IPS-15b (cell line): ENCODE measurements at regions not wholly inside any gene's neighbourhood (a gene's known extent, or its start where the extent isn't known, plus 50 kb on each side); places are given as distances from the start of the nearest gene placed in this dataset.

Experiments used
- H3K27me3 ChIP-seq: one replicate; pipeline ENCODE4 v1.6.1; 2013; ENCODE audit warnings: low read length; ENCODE audit not compliant: control insufficient read depth, insufficient read depth
- H3K36me3 ChIP-seq: one replicate; pipeline ENCODE4 v1.6.1; 2013; ENCODE audit warnings: low read length; ENCODE audit not compliant: control insufficient read depth, insufficient read depth
- H3K4me1 ChIP-seq: one replicate; pipeline ENCODE4 v1.6.1; 2013; ENCODE audit warnings: mild to moderate bottlenecking, low read length; ENCODE audit not compliant: control insufficient read depth, insufficient read depth
- H3K4me3 ChIP-seq: one replicate; pipeline ENCODE4 v1.5.1; 2013; ENCODE audit warnings: low read depth, low read length
- H3K9ac ChIP-seq: one replicate; pipeline ENCODE4 v1.6.1; 2013; ENCODE audit warnings: low read depth, mild to moderate bottlenecking, low read length
- H3K9me3 ChIP-seq: one replicate; pipeline ENCODE4 v1.6.1; 2013; ENCODE audit warnings: mild to moderate bottlenecking, low read length; ENCODE audit not compliant: control insufficient read depth, insufficient read depth

GRCh38 chr7:47689558-47689957 lies 107.6 kb upstream of the TNS3 start:
- H3K36me3 ChIP-seq: no peaks in the 10 kb centered on the region
- no peak overlapping the region for H3K4me3 ChIP-seq
- no peaks in the 10 kb centered on the region for H3K27me3 ChIP-seq
- no peak overlapping the region for H3K9ac ChIP-seq
- no peaks in the 10 kb centered on the region for H3K4me1 ChIP-seq
- H3K9me3 ChIP-seq: no peaks in the 10 kb centered on the region

DNA sequence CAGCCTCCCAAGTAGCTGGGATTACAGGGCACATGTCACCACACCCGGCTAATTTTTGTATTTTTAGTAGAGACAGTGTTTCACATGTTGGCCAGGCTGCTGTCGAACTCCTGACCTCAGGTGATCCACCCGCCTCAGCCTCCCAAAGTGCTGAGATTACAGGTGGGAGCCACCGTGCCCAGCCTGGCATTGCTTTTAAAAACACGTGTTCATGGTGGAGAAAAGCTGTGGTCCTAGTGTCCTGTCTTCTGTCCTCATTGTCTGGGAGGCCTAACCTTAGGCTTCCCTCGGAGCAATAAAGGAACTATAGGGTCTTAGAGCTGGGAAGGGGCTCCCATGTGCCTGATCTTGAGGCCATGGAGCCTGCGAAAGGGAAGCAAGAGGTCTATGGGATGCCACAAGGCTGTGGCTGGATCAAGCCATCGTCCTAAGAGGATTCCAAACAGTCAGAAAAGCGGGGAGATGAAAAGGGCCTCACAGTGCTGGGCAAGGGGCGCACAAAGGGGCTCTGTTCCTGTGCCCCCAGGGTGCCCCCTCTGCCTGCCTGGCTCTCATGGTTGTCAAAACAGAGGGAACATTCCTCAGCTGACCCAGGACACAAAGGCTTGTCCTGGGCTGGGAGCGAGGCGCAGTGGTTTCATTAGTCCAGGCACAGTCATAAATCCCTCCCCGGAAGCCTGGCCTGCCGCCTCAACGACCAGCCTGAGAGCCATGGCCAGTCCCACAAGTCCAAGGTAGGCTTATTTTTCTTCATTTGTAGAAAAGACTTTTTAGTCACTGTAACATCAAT lies 106.6 kb upstream of the TNS3 start:
- no peaks in the 10 kb centered on the region for H3K4me1 ChIP-seq
- no peak overlapping the region for H3K4me3 ChIP-seq
- no peaks in the 10 kb centered on the region for H3K27me3 ChIP-seq
- no peaks in the 10 kb centered on the region for H3K36me3 ChIP-seq
- H3K9me3 ChIP-seq: no peaks in the 10 kb centered on the region
- H3K9ac ChIP-seq: no peak overlapping the region

GRCh38 chr7:47685712-47686376 lies 103.9 kb upstream of the TNS3 start:
- no peaks in the 10 kb centered on the region for H3K9me3 ChIP-seq
- peaks cover 7% of the 10 kb centered on the region for H3K4me1 ChIP-seq
- H3K27me3 ChIP-seq: no peaks in the 10 kb centered on the region
- H3K36me3 ChIP-seq: no peaks in the 10 kb centered on the region
- no peak overlapping the region for H3K4me3 ChIP-seq
- H3K9ac ChIP-seq: no peak overlapping the region

DNA sequence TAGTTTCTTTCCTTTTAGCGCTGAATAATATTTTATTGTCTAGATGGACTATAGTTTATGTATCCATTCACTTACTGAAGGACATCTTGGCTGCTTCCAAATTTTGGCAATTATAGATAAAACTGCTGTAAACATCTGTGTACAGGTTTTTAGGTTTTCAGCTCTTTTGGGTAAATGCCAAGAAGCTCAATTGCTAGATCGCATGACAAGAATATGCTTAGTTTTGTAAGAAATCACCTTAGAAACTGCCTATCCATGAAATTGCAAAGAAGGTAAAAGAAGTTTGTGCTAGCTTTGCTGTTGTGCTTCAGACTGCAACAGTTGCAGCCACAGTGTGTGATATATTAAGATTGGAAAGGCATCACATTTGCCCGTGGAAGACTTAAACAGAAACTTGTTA lies 103.2 kb upstream of the TNS3 start:
- H3K36me3 ChIP-seq: no peaks in the 10 kb centered on the region
- H3K4me3 ChIP-seq: no peak overlapping the region
- peaks cover 7% of the 10 kb centered on the region for H3K4me1 ChIP-seq
- H3K9ac ChIP-seq: no peak overlapping the region
- no peaks in the 10 kb centered on the region for H3K27me3 ChIP-seq
- no peaks in the 10 kb centered on the region for H3K9me3 ChIP-seq

DNA sequence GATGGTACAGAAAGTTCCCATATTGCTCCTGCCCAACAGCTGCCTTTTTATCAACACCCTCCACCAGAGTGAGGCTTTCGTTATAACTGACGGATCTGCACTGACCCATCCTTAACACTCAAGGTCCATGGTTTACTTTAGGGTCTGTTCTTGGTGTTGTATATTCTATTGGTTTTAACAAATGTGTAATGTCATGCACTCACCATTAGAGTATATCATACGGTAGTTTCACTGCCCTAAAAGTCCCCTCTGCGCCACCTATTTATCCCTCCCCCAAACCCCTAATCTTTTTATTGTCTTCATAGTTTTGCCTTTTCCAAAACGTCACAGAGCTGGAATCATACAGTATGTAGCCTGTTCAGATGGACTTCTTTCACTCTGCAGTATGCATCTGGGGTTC lies 102.8 kb upstream of the TNS3 start:
- no peaks in the 10 kb centered on the region for H3K9me3 ChIP-seq
- no peaks in the 10 kb centered on the region for H3K36me3 ChIP-seq
- no peak overlapping the region for H3K9ac ChIP-seq
- H3K4me1 ChIP-seq: peaks cover 11% of the 10 kb centered on the region
- H3K27me3 ChIP-seq: no peaks in the 10 kb centered on the region
- H3K4me3 ChIP-seq: no peak overlapping the region

GRCh38 chr7:47683485-47683898 lies 101.6 kb upstream of the TNS3 start:
- Histone ChIP-seq H3K4me3 (no peak overlapping the region), H3K36me3 (no peaks in the 10 kb centered on the region), H3K27me3 (no peaks in the 10 kb centered on the region), H3K9ac (no peak overlapping the region), H3K9me3 (no peaks in the 10 kb centered on the region), H3K4me1 (peaks cover 13% of the 10 kb centered on the region)

GRCh38 chr7:47682874-47683273 lies 101.0 kb upstream of the TNS3 start:
- Histone ChIP-seq H3K4me1 (peaks cover 13% of the 10 kb centered on the region), H3K9me3 (no peaks in the 10 kb centered on the region), H3K36me3 (no peaks in the 10 kb centered on the region), H3K27me3 (no peaks in the 10 kb centered on the region), H3K9ac (no peak overlapping the region), H3K4me3 (no peak overlapping the region)

DNA sequence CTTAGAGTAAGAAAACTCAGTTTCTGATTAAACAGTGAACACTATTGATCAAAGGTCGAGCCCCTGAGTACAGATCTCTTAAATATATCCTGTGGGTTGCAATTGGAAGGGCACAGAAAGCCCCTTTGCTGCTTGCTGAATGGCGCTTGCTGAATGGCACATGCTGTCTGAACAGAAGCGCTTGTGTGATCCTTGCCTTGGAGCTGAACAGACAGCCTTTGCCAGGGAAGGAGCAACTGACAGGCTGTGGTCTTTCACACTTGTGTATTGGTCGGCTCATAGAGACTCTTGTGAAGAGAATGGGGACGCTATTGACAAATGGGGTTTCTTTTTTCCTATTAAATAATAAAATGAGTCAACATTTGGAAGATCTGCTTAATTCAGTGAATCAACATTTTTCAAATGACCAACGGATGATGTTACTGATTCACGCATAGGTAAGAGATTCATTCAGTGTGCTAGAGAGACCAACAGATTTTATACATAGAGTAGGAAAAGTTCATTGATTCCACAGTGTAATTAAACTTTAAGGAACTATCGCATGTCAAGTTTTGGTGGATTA lies 99.4 kb upstream of the TNS3 start:
- Histone ChIP-seq H3K9ac (no peak overlapping the region), H3K9me3 (no peaks in the 10 kb centered on the region), H3K4me3 (no peak overlapping the region), H3K36me3 (no peaks in the 10 kb centered on the region), H3K27me3 (no peaks in the 10 kb centered on the region), H3K4me1 (peaks cover 16% of the 10 kb centered on the region)

GRCh38 chr7:47678641-47679380 lies 96.9 kb upstream of the TNS3 start:
- H3K4me1 ChIP-seq: peaks cover 16% of the 10 kb centered on the region
- no peak overlapping the region for H3K9ac ChIP-seq
- no peaks in the 10 kb centered on the region for H3K27me3 ChIP-seq

GRCh38 chr7:47677664-47678063 lies 95.8 kb upstream of the TNS3 start:
- H3K4me1 ChIP-seq: peaks cover 19% of the 10 kb centered on the region
- H3K9me3 ChIP-seq: no peaks in the 10 kb centered on the region
- no peak overlapping the region for H3K4me3 ChIP-seq
- no peak overlapping the region for H3K9ac ChIP-seq
- no peaks in the 10 kb centered on the region for H3K27me3 ChIP-seq
- H3K36me3 ChIP-seq: no peaks in the 10 kb centered on the region

More at GRCh38 chr7:47678641-47679380, 96.9 kb upstream of the TNS3 start:
- Histone ChIP-seq H3K36me3 (no peaks in the 10 kb centered on the region), H3K9me3 (no peaks in the 10 kb centered on the region), H3K4me3 (no peak overlapping the region)

DNA sequence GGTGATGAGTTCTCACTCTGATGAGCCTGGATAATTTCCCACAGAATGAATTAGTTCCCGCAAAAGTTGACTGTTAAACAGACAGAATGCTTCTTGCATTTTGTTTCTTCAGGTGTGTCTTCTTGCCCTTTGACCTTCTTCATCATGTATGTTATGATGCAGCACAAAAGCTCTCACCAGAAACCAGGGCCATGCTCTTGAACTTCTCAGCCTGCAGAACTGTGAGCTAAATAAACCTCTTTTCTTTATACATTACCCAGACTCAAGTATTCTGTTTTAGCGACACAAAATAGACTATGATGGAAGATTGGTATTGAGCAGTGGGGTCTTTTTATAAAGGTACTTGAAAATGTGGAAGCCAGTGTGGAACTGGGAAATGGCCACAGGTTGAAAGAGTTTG lies 95.2 kb upstream of the TNS3 start:
- Histone ChIP-seq H3K36me3 (no peaks in the 10 kb centered on the region), H3K9ac (no peak overlapping the region), H3K9me3 (no peaks in the 10 kb centered on the region), H3K27me3 (no peaks in the 10 kb centered on the region), H3K4me3 (no peak overlapping the region), H3K4me1 (peaks cover 23% of the 10 kb centered on the region)
